Activated B cell treated with CpG ODN at 0.5 μM for 24 hours (primary cell): ENCODE measurements at regions not wholly inside any gene's neighbourhood (a gene's known extent, or its start where the extent isn't known, plus 50 kb on each side); places are given as distances from the start of the nearest gene placed in this dataset.

Experiments used
- ATAC-seq: fragments of 200-7000 bp; cut with Tn5 transposase; one replicate; pipeline ENCODE4 v1.10.0; 2021; ENCODE audit warnings: low read depth, mild to moderate bottlenecking, moderate library complexity
- CTCF ChIA-PET: fragments of 350-600 bp; sonication (Branson Sonifier 250); formaldehyde crosslinking; loops from one replicate; lab custom pipeline; 2021; ENCODE audit warnings: antibody characterized with exemption; lab: Charles Lee
- POLR2A ChIA-PET: fragments of 350-600 bp; sonication (Branson Sonifier 250); formaldehyde crosslinking; loops from one replicate; lab custom pipeline; 2021; ENCODE audit warnings: antibody characterized with exemption; lab: Charles Lee
- DNase-seq: peaks from one replicate; pipeline ENCODE4 v3.0.0; 2022
- H3K27ac Mint-ChIP-seq: one replicate; pipeline ENCODE4 v1.8.0; 2020; ENCODE audit warnings: mixed read lengths
- H3K27me3 Mint-ChIP-seq: one replicate; pipeline ENCODE4 v1.8.0; 2021; ENCODE audit warnings: mixed read lengths
- H3K36me3 Mint-ChIP-seq: one replicate; pipeline ENCODE4 v1.8.0; 2021; ENCODE audit warnings: low read depth, mixed read lengths
- H3K4me1 Mint-ChIP-seq: one replicate; pipeline ENCODE4 v1.8.0; 2021; ENCODE audit warnings: mixed read lengths
- H3K4me3 Mint-ChIP-seq: one replicate; pipeline ENCODE4 v1.8.0; 2020; ENCODE audit warnings: mild to moderate bottlenecking, mixed read lengths
- H3K9me3 Mint-ChIP-seq: one replicate; pipeline ENCODE4 v1.8.0; 2020; ENCODE audit warnings: mixed read lengths
- CTCF ChIP-seq: fragments of 200-600 bp; IDR thresholded peaks from one replicate; pipeline ENCODE4 v1.8.0; 2022; ENCODE audit warnings: antibody characterized with exemption, mild to moderate bottlenecking
- intact Hi-C: fragments of 100-400 bp; cut with micrococcal nuclease; formaldehyde crosslinking; loops from one replicate; pipeline ENCODE4 v1.15.1; 2024

- no peak for DNase-seq
Observed at GRCh38 chr1:235925016-235925415, 58.3 kb upstream of the LYST start.

GRCh38 chr1:235923466-235924021 is 56.8 kb upstream of the LYST start:
- Mint-ChIP-seq H3K4me3 (peak overlapping the region; percentile 56), H3K9me3 (no peaks in the 10 kb centered on the region), H3K27me3 (no peaks in the 10 kb centered on the region), H3K36me3 (no peaks in the 10 kb centered on the region), H3K4me1 (peaks cover 59% of the 10 kb centered on the region), H3K27ac (peak overlapping the region; percentile 78)
- ATAC-seq (peak; percentile 85), DNase-seq (no peak)
- intact Hi-C loops: loop anchor here (1.0 to 2.0 kb wide), 3 partner anchors 9 to 55 kb away; no protein-coding TSS in a partner anchor
- no peak for TF ChIP-seq CTCF
- ChIA-PET CTCF (interaction anchor here (1.6 to 1.9 kb wide), 2 partner anchors 48 to 58 kb away, joined by 6 to 7 read pairs; no protein-coding TSS in a partner anchor), POLR2A (interaction anchor here (0.8 to 1.9 kb wide), 7 partner anchors 8 to 75 kb away, joined by 3 to 11 read pairs (median 3); partner anchors contain the start of gene LYST)

More at GRCh38 chr1:235925016-235925415, 58.3 kb upstream of the LYST start:
- no peak for TF ChIP-seq CTCF
- no peaks in the 10 kb centered on the region for H3K36me3 Mint-ChIP-seq
- ChIA-PET CTCF (no interaction called here), POLR2A (interaction anchor here (1.5 to 1.9 kb wide), 2 partner anchors 14 to 29 kb away, joined by 3 to 11 read pairs; no protein-coding TSS in a partner anchor)
- ATAC-seq: no peak
- H3K4me3 Mint-ChIP-seq: no peak overlapping the region
- no peaks in the 10 kb centered on the region for H3K9me3 Mint-ChIP-seq
- peaks cover 57% of the 10 kb centered on the region for H3K4me1 Mint-ChIP-seq
- H3K27ac Mint-ChIP-seq: no peak overlapping the region
- intact Hi-C loops: no loop called here
- no peaks in the 10 kb centered on the region for H3K27me3 Mint-ChIP-seq

- CTCF ChIA-PET: no interaction called here
- intact Hi-C loops: no loop called here
- H3K4me1 Mint-ChIP-seq: peaks cover 61% of the 10 kb centered on the region
Observed at GRCh38 chr1:235920596-235921375, 54.1 kb upstream of the LYST start.

GRCh38 chr1:235919833-235920441 is 53.2 kb upstream of the LYST start:
- intact Hi-C loops: loop anchor here (2.0 kb wide), 1 partner anchor 13 kb away; no protein-coding TSS in a partner anchor
- CTCF ChIA-PET: no interaction called here
- POLR2A ChIA-PET: interaction anchor here (1.0 to 1.3 kb wide), 2 partner anchors 34 to 52 kb away, joined by 3 to 4 read pairs; no protein-coding TSS in a partner anchor
- H3K36me3 Mint-ChIP-seq: no peaks in the 10 kb centered on the region
- peaks cover 62% of the 10 kb centered on the region for H3K4me1 Mint-ChIP-seq
- DNase-seq: no peak
- TF ChIP-seq CTCF: no peak
- no peak overlapping the region for H3K27ac Mint-ChIP-seq
- H3K9me3 Mint-ChIP-seq: no peaks in the 10 kb centered on the region
- no peaks in the 10 kb centered on the region for H3K27me3 Mint-ChIP-seq
- no peak for ATAC-seq
- H3K4me3 Mint-ChIP-seq: no peak overlapping the region

More at GRCh38 chr1:235920596-235921375, 54.1 kb upstream of the LYST start:
- Mint-ChIP-seq H3K27ac (no peak overlapping the region), H3K36me3 (no peaks in the 10 kb centered on the region), H3K27me3 (no peaks in the 10 kb centered on the region), H3K4me3 (no peak overlapping the region), H3K9me3 (no peaks in the 10 kb centered on the region)
- TF ChIP-seq CTCF: no peak
- ATAC-seq (no peak), DNase-seq (no peak)
- POLR2A ChIA-PET: interaction anchor here (0.6 to 1.3 kb wide), 3 partner anchors 24 to 53 kb away, joined by 3 to 4 read pairs (median 3); no protein-coding TSS in a partner anchor
